Caco-2 (cell line): ENCODE measurements at regions not wholly inside any gene's neighbourhood (a gene's known extent, or its start where the extent isn't known, plus 50 kb on each side); places are given as distances from the start of the nearest gene placed in this dataset.

Experiments used
- BruUV-seq: library from RNA; stranded (reverse); fragments of 400-500 nt; replicated peaks from 2 replicates; lab custom pipeline; 2021; lab: Mats Ljungman, UMichigan
- CTCF ChIA-PET: fragments of 300-600 bp; sonication (Branson Sonifier 250); formaldehyde crosslinking; loops from one replicate; lab custom pipeline; 2022; ENCODE audit warnings: antibody characterized with exemption; lab: Charles Lee
- POLR2A ChIA-PET: fragments of 300-600 bp; sonication (Branson Sonifier 250); formaldehyde crosslinking; loops from one replicate; lab custom pipeline; 2022; ENCODE audit warnings: antibody characterized with exemption; lab: Charles Lee
- DNase-seq, 2 experiments: peaks; one replicate each; pipeline versions ENCODE4 v3.0.0 to v3.0.0-alpha.2; 2020 to 2022
- H3K27me3 ChIP-seq: replicated peaks from 2 replicates; pipeline ENCODE4 v1.6.0; 2011; ENCODE audit warnings: low read length; ENCODE audit not compliant: control insufficient read depth, insufficient read depth
- H3K36me3 ChIP-seq: 2 replicates; pipeline ENCODE4 v1.5.1; 2011; ENCODE audit warnings: low read length; ENCODE audit not compliant: control insufficient read depth, insufficient read depth
- H3K4me1 ChIP-seq: fragments of 250-450 bp; sonication (Bioruptor Pico); 2 replicates; pipeline ENCODE4 v1.5.1; 2020; ENCODE audit warnings: mild to moderate bottlenecking
- H3K4me3 ChIP-seq: 2 replicates; pipeline ENCODE4 v1.5.1; 2011; ENCODE audit warnings: low read depth, mild to moderate bottlenecking, control low read depth, low read length
- H3K9me3 ChIP-seq: fragments of 250-450 bp; sonication (Bioruptor Pico); 2 replicates; pipeline ENCODE4 v1.5.1; 2020; ENCODE audit warnings: mild to moderate bottlenecking, moderate library complexity
- H3K27ac Mint-ChIP-seq: one replicate; pipeline ENCODE4 v1.8.0; 2022; ENCODE audit warnings: mixed read lengths; ENCODE audit not compliant: unreplicated experiment
- H3K27me3 Mint-ChIP-seq: one replicate; pipeline ENCODE4 v1.8.0; 2022; ENCODE audit warnings: mixed read lengths; ENCODE audit not compliant: insufficient read depth, unreplicated experiment
- H3K36me3 Mint-ChIP-seq: one replicate; pipeline ENCODE4 v1.8.0; 2022; ENCODE audit warnings: mild to moderate bottlenecking, mixed read lengths; ENCODE audit not compliant: insufficient read depth, unreplicated experiment
- H3K4me1 Mint-ChIP-seq: one replicate; pipeline ENCODE4 v1.8.0; 2022; ENCODE audit warnings: low read depth, mixed read lengths; ENCODE audit not compliant: unreplicated experiment
- H3K4me3 Mint-ChIP-seq: one replicate; pipeline ENCODE4 v1.8.0; 2022; ENCODE audit warnings: mild to moderate bottlenecking, moderate library complexity, mixed read lengths; ENCODE audit not compliant: unreplicated experiment
- H3K9me3 Mint-ChIP-seq: one replicate; pipeline ENCODE4 v1.8.0; 2022; ENCODE audit warnings: mixed read lengths; ENCODE audit not compliant: unreplicated experiment
- CTCF ChIP-seq, 2 experiments: fragments of 200-600 bp in 1 of 2; IDR thresholded peaks; 1 replicate in 1 of 2; 2 replicates in 1 of 2; pipeline versions ENCODE4 v1.5.1 to v1.8.0; 2011 to 2022; ENCODE audit warnings: antibody characterized with exemption in 1 of 2, control low read depth in 1 of 2, inconsistent platforms in 1 of 2, low read depth in 1 of 2, low read length in 1 of 2, mild to moderate bottlenecking in 1 of 2, moderate library complexity in 1 of 2; ENCODE audit not compliant: insufficient read depth in 1 of 2, severe bottlenecking in 1 of 2, unreplicated experiment in 1 of 2
- intact Hi-C: fragments of 100-400 bp; cut with micrococcal nuclease; formaldehyde crosslinking; loops from one replicate; pipeline ENCODE4 v1.10.0; 2022; ENCODE audit not compliant: unreplicated experiment

GRCh38 chr2:206217743-206218142 lies 56.7 kb upstream of the ZDBF2 start:
- no peak overlapping the region for H3K27ac Mint-ChIP-seq
- no peaks in the 10 kb centered on the region for H3K27me3 ChIP-seq
- no peak for DNase-seq
- peaks cover 5% of the 10 kb centered on the region for H3K27me3 Mint-ChIP-seq
- TF ChIP-seq CTCF (IDR thresholded peaks at IDR 0.05; ENCODE audit: insufficient read depth in 1 of 2, low read depth in 1 of 2, low read length in 1 of 2, severe bottlenecking in 1 of 2, unreplicated experiment in 1 of 2) = no peak
- ChIA-PET POLR2A (no interaction called here), CTCF (no interaction called here)
- no peak overlapping the region for H3K4me3 ChIP-seq
- peaks cover 10% of the 10 kb centered on the region for H3K9me3 Mint-ChIP-seq
- H3K4me1 Mint-ChIP-seq = peaks cover 10% of the 10 kb centered on the region
- peaks cover 7% of the 10 kb centered on the region for H3K4me1 ChIP-seq
- no peaks in the 10 kb centered on the region for H3K36me3 Mint-ChIP-seq
- BruUV-seq = no TSS peak
- H3K4me3 Mint-ChIP-seq = no peak overlapping the region
- peaks cover 11% of the 10 kb centered on the region for H3K9me3 ChIP-seq
- intact Hi-C loops = no loop called here
- H3K36me3 ChIP-seq = no peaks in the 10 kb centered on the region

DNA sequence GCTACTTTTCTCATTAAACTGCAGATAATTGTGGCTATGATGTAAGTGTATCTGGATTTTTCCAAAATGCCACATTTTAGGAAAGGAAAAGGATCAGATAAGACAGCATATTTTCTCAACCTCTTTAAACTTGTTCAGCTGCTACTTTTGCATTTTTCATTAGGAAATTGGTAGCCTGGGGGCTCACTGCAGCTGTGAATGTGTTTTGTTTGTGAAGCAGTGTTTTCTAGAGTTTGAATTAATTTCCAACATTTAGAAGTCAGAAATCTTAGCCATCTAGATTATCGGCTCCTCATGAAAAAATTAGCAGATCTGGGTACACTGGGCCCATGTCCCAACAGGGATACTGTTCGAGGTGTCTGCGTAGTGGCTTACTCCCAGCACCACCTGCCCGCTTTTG lies 56.3 kb upstream of the ZDBF2 start:
- ChIA-PET CTCF (no interaction called here), POLR2A (no interaction called here)
- H3K27me3 Mint-ChIP-seq = peaks cover 5% of the 10 kb centered on the region

DNA sequence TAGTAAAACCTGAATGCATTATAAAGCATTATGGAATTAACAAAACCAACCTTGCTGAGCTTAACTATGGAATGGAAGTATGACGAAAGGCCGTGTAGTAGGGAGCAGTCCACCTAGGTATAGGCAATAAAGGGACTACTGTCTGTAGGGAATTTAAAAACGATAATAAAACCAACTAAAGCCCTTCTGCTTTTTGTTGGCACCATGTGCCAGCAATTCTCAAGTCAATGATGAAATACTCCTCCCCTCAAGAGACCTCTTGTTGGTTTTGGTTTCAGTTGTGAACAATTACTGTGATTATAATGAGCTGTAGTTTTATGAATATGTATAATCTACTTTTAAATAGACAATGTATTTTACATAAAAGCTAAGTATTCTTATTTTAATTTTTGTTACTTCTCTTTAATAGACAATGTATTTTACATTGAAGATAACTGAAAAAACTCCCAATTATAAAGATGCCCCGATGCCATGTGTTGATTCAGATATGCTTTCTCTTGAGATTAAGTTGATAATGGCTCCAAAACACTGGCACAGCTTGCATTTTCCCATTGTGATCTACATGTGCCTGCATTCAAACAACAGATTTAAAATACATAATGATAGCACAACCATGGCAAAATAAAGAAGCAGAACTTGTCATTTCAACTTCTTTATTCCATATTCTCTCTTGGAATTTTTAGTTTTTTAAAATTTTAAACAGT lies 55.5 kb upstream of the ZDBF2 start:
- CTCF ChIA-PET = no interaction called here

More for the DNA sequence above, 56.3 kb upstream of the ZDBF2 start:
- Mint-ChIP-seq H3K27ac (no peak overlapping the region), H3K4me1 (peaks cover 6% of the 10 kb centered on the region), H3K4me3 (no peak overlapping the region), H3K36me3 (no peaks in the 10 kb centered on the region), H3K9me3 (peaks cover 10% of the 10 kb centered on the region)
- no peaks in the 10 kb centered on the region for H3K27me3 ChIP-seq
- TF ChIP-seq CTCF (IDR thresholded peaks at IDR 0.05; ENCODE audit: insufficient read depth in 1 of 2, low read depth in 1 of 2, low read length in 1 of 2, severe bottlenecking in 1 of 2, unreplicated experiment in 1 of 2) = no peak
- BruUV-seq = no TSS peak
- no peak for DNase-seq
- H3K4me1 ChIP-seq = peaks cover 4% of the 10 kb centered on the region
- H3K4me3 ChIP-seq = no peak overlapping the region
- H3K36me3 ChIP-seq = no peaks in the 10 kb centered on the region
- H3K9me3 ChIP-seq = peaks cover 11% of the 10 kb centered on the region
- intact Hi-C loops = no loop called here

More for the DNA sequence above, 55.5 kb upstream of the ZDBF2 start:
- no peaks in the 10 kb centered on the region for H3K4me1 ChIP-seq
- POLR2A ChIA-PET = no interaction called here
- intact Hi-C loops = no loop called here
- H3K4me3 Mint-ChIP-seq = no peak overlapping the region
- no peaks in the 10 kb centered on the region for H3K36me3 Mint-ChIP-seq
- TF ChIP-seq CTCF (IDR thresholded peaks at IDR 0.05; ENCODE audit: insufficient read depth in 1 of 2, low read depth in 1 of 2, low read length in 1 of 2, severe bottlenecking in 1 of 2, unreplicated experiment in 1 of 2) = no peak
- no TSS peak for BruUV-seq
- no peaks in the 10 kb centered on the region for H3K27me3 ChIP-seq
- peaks cover 11% of the 10 kb centered on the region for H3K9me3 ChIP-seq
- H3K36me3 ChIP-seq = no peaks in the 10 kb centered on the region
- H3K4me1 Mint-ChIP-seq = no peaks in the 10 kb centered on the region
- DNase-seq = no peak
- H3K9me3 Mint-ChIP-seq = peaks cover 10% of the 10 kb centered on the region
- peaks cover 5% of the 10 kb centered on the region for H3K27me3 Mint-ChIP-seq
- no peak overlapping the region for H3K27ac Mint-ChIP-seq
- no peak overlapping the region for H3K4me3 ChIP-seq
